ENCODE measurements at regions not wholly inside any gene's neighbourhood (a gene's known extent, or its start where the extent isn't known, plus 50 kb on each side); places are given as distances from the start of the nearest gene placed in this dataset.

DNA sequence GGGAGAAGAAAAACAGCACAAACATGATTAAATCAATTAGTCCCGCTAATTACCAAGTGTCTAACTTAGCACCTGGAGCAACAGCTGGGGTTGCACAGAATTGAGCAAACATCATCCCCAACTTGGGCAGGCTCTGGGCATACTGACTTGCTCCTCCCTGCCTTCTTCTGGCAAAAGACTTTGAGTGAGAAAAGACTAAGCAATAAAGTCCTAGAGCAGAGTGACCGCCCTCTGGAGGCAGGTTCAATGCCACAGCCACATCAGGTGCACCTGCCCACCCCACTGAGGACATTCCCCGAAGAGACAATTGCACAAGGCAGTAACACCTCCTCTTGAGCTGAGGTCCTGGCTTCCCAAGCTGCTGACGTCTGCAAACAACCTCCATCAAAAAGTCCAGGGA is 358.3 kb downstream of the SOX9 start:
- ChIA-PET CTCF (no interaction called here), POLR2A (no interaction called here)
- no peak for ATAC-seq
- no peak for DNase-seq
- intact Hi-C loops (cut with micrococcal nuclease): no loop called here
- TF ChIP-seq, protein P1, sequence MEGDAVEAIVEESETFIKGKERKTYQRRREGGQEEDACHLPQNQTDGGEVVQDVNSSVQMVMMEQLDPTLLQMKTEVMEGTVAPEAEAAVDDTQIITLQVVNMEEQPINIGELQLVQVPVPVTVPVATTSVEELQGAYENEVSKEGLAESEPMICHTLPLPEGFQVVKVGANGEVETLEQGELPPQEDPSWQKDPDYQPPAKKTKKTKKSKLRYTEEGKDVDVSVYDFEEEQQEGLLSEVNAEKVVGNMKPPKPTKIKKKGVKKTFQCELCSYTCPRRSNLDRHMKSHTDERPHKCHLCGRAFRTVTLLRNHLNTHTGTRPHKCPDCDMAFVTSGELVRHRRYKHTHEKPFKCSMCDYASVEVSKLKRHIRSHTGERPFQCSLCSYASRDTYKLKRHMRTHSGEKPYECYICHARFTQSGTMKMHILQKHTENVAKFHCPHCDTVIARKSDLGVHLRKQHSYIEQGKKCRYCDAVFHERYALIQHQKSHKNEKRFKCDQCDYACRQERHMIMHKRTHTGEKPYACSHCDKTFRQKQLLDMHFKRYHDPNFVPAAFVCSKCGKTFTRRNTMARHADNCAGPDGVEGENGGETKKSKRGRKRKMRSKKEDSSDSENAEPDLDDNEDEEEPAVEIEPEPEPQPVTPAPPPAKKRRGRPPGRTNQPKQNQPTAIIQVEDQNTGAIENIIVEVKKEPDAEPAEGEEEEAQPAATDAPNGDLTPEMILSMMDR (IDR thresholded peaks at IDR 0.05): no peak
- peaks cover 16% of the 10 kb centered on the region for H3K27me3 Mint-ChIP-seq
- H3K9me3 Mint-ChIP-seq: no peaks in the 10 kb centered on the region
- no peak overlapping the region for H3K27ac Mint-ChIP-seq
- H3K4me1 Mint-ChIP-seq (ENCODE audit: low read depth): no peaks in the 10 kb centered on the region
- no peaks in the 10 kb centered on the region for H3K36me3 Mint-ChIP-seq (ENCODE audit: low read depth)
- H3K4me3 Mint-ChIP-seq: no peak overlapping the region

DNA sequence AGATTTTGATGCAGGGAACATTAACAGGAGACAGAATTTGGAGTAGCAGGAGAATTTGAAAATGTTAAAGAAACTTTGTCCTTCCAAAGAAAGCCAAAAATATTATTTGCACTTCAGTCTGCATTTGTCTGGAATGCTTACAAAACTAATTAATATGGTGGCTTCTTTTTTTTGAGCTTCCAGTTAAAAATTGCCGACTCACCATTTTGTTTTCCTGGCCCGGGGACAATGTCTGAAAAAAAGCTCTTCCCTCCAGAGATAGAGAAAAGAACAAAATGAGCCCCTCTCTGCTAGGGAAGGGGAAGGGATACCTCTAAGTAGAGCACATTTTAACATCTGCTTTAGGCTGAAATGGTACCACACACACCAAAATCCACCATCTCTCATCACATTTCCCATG is 360.8 kb downstream of the SOX9 start:
- no peak for ATAC-seq
- Mint-ChIP-seq H3K4me3 (no peak overlapping the region), H3K27me3 (peaks cover 10% of the 10 kb centered on the region), H3K27ac (no peak overlapping the region), H3K36me3 (ENCODE audit: low read depth) (no peaks in the 10 kb centered on the region), H3K4me1 (ENCODE audit: low read depth) (no peaks in the 10 kb centered on the region), H3K9me3 (no peaks in the 10 kb centered on the region)
- ChIA-PET CTCF (no interaction called here), POLR2A (no interaction called here)
- TF ChIP-seq, protein P1 (IDR thresholded peaks at IDR 0.05): no peak
- DNase-seq: no peak
- intact Hi-C loops (cut with micrococcal nuclease): no loop called here

DNA sequence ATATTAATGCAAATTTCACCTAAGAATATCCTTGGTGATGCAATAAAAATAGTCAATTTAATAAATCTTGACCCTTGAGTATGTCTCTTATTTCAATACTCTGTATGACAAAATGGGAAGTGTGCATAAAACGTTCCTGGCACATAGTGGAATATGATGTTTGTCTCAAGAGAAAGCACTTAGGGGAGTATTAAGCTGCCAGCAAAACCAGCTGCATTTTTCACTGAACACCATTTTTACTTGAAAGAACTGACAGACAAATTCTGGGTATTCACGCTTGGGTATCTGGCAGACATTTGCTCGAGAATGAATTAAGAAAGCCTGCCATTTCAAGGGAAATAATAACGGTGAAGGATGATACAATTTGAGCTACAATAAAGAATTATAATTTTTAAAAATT is 364.8 kb downstream of the SOX9 start:
- Mint-ChIP-seq H3K4me3 (no peak overlapping the region), H3K36me3 (ENCODE audit: low read depth) (no peaks in the 10 kb centered on the region), H3K9me3 (no peaks in the 10 kb centered on the region), H3K27ac (no peak overlapping the region), H3K27me3 (peaks cover 2% of the 10 kb centered on the region), H3K4me1 (ENCODE audit: low read depth) (no peaks in the 10 kb centered on the region)
- CTCF ChIA-PET: interaction anchor here (0.7 kb wide), 1 partner anchor 71 kb away, joined by 3 read pairs; no protein-coding TSS in a partner anchor
- DNase-seq (no peak), ATAC-seq (no peak)
- TF ChIP-seq, protein P1 (IDR thresholded peaks at IDR 0.05): no peak
- intact Hi-C loops (cut with micrococcal nuclease): no loop called here
- POLR2A ChIA-PET: no interaction called here

DNA sequence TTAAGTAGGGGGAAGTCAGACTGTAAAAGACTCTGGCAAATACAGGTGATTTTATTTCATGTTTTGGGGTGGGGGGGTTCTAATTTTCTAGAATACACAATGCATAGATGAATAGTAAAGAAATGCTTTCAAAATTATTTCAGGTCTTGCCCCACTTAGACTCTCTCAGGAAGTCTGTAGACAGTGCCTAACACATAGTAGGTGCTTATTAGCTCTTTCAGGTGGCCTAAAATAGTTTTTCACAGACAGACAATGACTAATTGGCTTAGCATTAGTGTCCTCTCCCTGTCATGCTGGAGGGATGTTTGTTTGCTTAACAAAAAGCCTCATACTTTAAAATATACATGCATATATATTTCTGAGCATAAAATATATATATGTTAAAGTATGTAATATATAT is 366.0 kb downstream of the SOX9 start:
- Mint-ChIP-seq H3K27me3 (peaks cover 2% of the 10 kb centered on the region), H3K27ac (no peak overlapping the region), H3K9me3 (no peaks in the 10 kb centered on the region), H3K4me3 (no peak overlapping the region), H3K36me3 (ENCODE audit: low read depth) (no peaks in the 10 kb centered on the region), H3K4me1 (ENCODE audit: low read depth) (no peaks in the 10 kb centered on the region)
- DNase-seq: no peak
- intact Hi-C loops (cut with micrococcal nuclease): no loop called here
- no peak for ATAC-seq
- TF ChIP-seq, protein P1 (IDR thresholded peaks at IDR 0.05): no peak
- ChIA-PET CTCF (no interaction called here), POLR2A (no interaction called here)

DNA sequence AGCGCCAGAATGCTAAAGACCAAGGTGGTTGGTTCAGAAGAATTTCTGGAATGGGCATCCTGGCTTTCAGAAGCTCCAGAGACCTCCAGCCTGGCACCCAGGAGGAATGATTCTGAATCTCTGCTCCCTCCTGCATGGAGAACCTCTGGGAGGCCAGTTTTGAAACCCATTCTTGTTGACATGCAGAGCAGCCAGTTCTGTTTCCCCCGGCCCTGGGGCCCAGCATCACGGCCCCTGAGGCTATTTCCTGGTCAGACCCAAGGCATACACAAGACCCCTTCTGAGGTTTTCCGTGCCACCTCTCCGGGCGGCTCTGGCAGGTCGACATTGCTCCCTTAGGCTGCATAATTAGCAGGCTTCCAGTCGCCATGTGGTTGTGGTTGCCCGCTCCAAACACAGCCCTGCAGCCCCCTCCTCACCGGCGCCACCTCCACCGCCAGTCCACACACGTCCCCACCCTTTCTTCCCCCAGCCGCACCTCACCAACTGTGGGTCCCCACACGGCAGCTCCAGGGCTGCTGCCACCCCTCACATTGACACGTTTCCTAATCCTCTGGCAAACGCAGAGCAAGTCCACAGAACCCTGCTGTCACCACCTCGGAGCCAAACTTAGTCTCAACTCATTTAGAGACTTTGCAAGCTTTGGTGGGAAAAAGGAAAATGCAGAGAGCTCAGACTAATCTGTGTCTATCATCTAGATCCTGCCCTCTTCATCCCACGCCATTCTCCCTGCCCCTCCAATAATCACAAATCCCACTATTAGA is 367.1 kb downstream of the SOX9 start:
- CTCF ChIA-PET: no interaction called here
- intact Hi-C loops (cut with micrococcal nuclease): no loop called here
- ATAC-seq (no peak), DNase-seq (no peak)
- Mint-ChIP-seq H3K9me3 (peaks cover 2% of the 10 kb centered on the region), H3K4me1 (ENCODE audit: low read depth) (no peaks in the 10 kb centered on the region), H3K36me3 (ENCODE audit: low read depth) (no peaks in the 10 kb centered on the region), H3K27ac (no peak overlapping the region), H3K27me3 (peaks cover 2% of the 10 kb centered on the region), H3K4me3 (no peak overlapping the region)
- POLR2A ChIA-PET: interaction anchor here (0.8 kb wide), 1 partner anchor 501 kb away, joined by 3 read pairs; no protein-coding TSS in a partner anchor
- TF ChIP-seq, protein P1 (IDR thresholded peaks at IDR 0.05): no peak

Data from activated CD8-positive, alpha-beta T cell treated with anti-CD3 and anti-CD28 coated beads for 36 hours (primary cell).